GM23338 (cell line): ENCODE measurements at regions not wholly inside any gene's neighbourhood (a gene's known extent, or its start where the extent isn't known, plus 50 kb on each side); places are given as distances from the start of the nearest gene placed in this dataset.

Experiments used
- ATAC-seq: fragments of 200-7000 bp; cut with Tn5 transposase; 3 replicates; pipeline ENCODE4 v1.9.1; 2020
- DNase-seq: peaks from one replicate; pipeline ENCODE4 v3.0.0-alpha.2; 2015; ENCODE audit warnings: low spot score
- H2AFZ ChIP-seq: fragments of 200-600 bp; sonication (generic); 2 replicates; pipeline ENCODE4 v1.8.0; 2016; ENCODE audit warnings: antibody characterized with exemption, mild to moderate bottlenecking, moderate library complexity
- H3F3A ChIP-seq: fragments of 200-600 bp; sonication (generic); replicated peaks from 2 replicates; pipeline ENCODE4 v1.8.0; 2017; ENCODE audit warnings: antibody characterized with exemption, mixed run types, low read depth
- H3K27ac ChIP-seq: fragments of 200-600 bp; sonication (generic); 2 replicates; pipeline ENCODE4 v1.6.1; 2016; ENCODE audit warnings: low read depth
- H3K27me3 ChIP-seq: fragments of 200-600 bp; sonication (generic); 2 replicates; pipeline ENCODE4 v1.8.0; 2016; ENCODE audit warnings: mild to moderate bottlenecking, mixed run types, moderate library complexity; ENCODE audit not compliant: insufficient read depth
- H3K36me3 ChIP-seq: fragments of 200-600 bp; sonication (generic); 2 replicates; pipeline ENCODE4 v1.8.0; 2016; ENCODE audit warnings: mild to moderate bottlenecking; ENCODE audit not compliant: insufficient read depth
- H3K4me1 ChIP-seq: fragments of 200-600 bp; sonication (generic); 2 replicates; pipeline ENCODE4 v1.8.0; 2016; ENCODE audit warnings: mild to moderate bottlenecking, moderate library complexity; ENCODE audit not compliant: insufficient read depth
- H3K4me2 ChIP-seq: fragments of 200-600 bp; sonication (generic); 2 replicates; pipeline ENCODE4 v1.7.1; 2017; ENCODE audit warnings: mixed run types
- H3K4me3 ChIP-seq: fragments of 200-600 bp; sonication (generic); 2 replicates; pipeline ENCODE4 v1.6.1; 2016; ENCODE audit warnings: mixed run types
- H3K79me2 ChIP-seq: fragments of 200-600 bp; sonication (generic); replicated peaks from 2 replicates; pipeline ENCODE4 v1.8.0; 2017; ENCODE audit warnings: mild to moderate bottlenecking; ENCODE audit not compliant: insufficient read depth
- H3K9me2 ChIP-seq: fragments of 200-600 bp; sonication (generic); 2 replicates; pipeline ENCODE4 v1.8.0; 2017; ENCODE audit not compliant: insufficient read depth
- H4K20me1 ChIP-seq: fragments of 200-600 bp; sonication (generic); replicated peaks from 2 replicates; pipeline ENCODE4 v1.8.0; 2017; ENCODE audit warnings: mild to moderate bottlenecking; ENCODE audit not compliant: insufficient read depth
- H3K27ac Mint-ChIP-seq: 2 replicates; pipeline ENCODE4 v1.8.0; 2020; ENCODE audit warnings: inconsistent platforms, mild to moderate bottlenecking, moderate library complexity, mixed read lengths
- H3K27me3 Mint-ChIP-seq: 3 replicates; pipeline ENCODE4 v1.8.0; 2022; ENCODE audit warnings: low read depth, mild to moderate bottlenecking, moderate library complexity, mixed read lengths, inconsistent platforms; ENCODE audit not compliant: insufficient read depth, poor library complexity
- H3K36me3 Mint-ChIP-seq: 3 replicates; pipeline ENCODE4 v1.8.0; 2021; ENCODE audit warnings: low read depth, mild to moderate bottlenecking, inconsistent platforms, moderate library complexity, mixed read lengths
- H3K4me1 Mint-ChIP-seq: 3 replicates; pipeline ENCODE4 v1.8.0; 2020; ENCODE audit warnings: mild to moderate bottlenecking, inconsistent platforms, mixed read lengths
- H3K4me3 Mint-ChIP-seq: 3 replicates; pipeline ENCODE4 v1.8.0; 2021; ENCODE audit warnings: moderate library complexity, mild to moderate bottlenecking, inconsistent platforms, mixed read lengths
- H3K9me3 Mint-ChIP-seq: 3 replicates; pipeline ENCODE4 v1.8.0; 2020; ENCODE audit warnings: moderate library complexity, mild to moderate bottlenecking, inconsistent platforms, mixed read lengths
- EZH2 ChIP-seq: fragments of 200-600 bp; sonication (generic); IDR thresholded peaks from one replicate; pipeline ENCODE4 v1.8.0; 2017; ENCODE audit warnings: antibody characterized with exemption, mild to moderate bottlenecking, low read depth; ENCODE audit not compliant: unreplicated experiment
- JUNB ChIP-seq: IDR thresholded peaks from one replicate; pipeline ENCODE4 v1.6.1; 2016; ENCODE audit warnings: antibody characterized with exemption; ENCODE audit not compliant: unreplicated experiment
- POLR2AphosphoS5 ChIP-seq: IDR thresholded peaks from 2 replicates; pipeline ENCODE4 v1.6.1; 2016; ENCODE audit warnings: antibody characterized with exemption, low read depth
- STAT1 ChIP-seq: IDR thresholded peaks from one replicate; pipeline ENCODE4 v1.6.1; 2016; ENCODE audit warnings: antibody characterized with exemption; ENCODE audit not compliant: unreplicated experiment
- ZNF114 ChIP-seq: fragments of 250-450 bp; sonication (Bioruptor Pico); IDR thresholded peaks from 2 replicates; pipeline ENCODE4 v1.5.0; 2020; ENCODE audit warnings: mild to moderate bottlenecking, moderate library complexity
- ZNF331 ChIP-seq: fragments of 250-450 bp; sonication (Bioruptor Pico); IDR thresholded peaks from 2 replicates; pipeline ENCODE4 v1.5.0; 2020; ENCODE audit warnings: low read depth, mild to moderate bottlenecking, moderate library complexity
- TF ChIP-seq, protein P1 (sequence below): fragments of 250-450 bp; sonication (Bioruptor Pico); IDR thresholded peaks from 2 replicates; pipeline ENCODE4 v1.5.0; 2020; ENCODE audit warnings: mild to moderate bottlenecking, moderate library complexity
- TF ChIP-seq, protein P2 (sequence below): IDR thresholded peaks from one replicate; pipeline ENCODE4 v1.6.1; 2018; ENCODE audit warnings: antibody characterized with exemption; ENCODE audit not compliant: unreplicated experiment
- TF ChIP-seq, protein P3 (sequence below), 2 experiments: fragments of 200-600 bp in 1 of 2; sonication (generic) in 1 of 2; conservative IDR thresholded peaks; 2 replicates each; pipeline versions ENCODE4 v1.5.1 to v1.6.1; 2016 to 2017; ENCODE audit warnings: antibody characterized with exemption in 2 of 2, low read depth in 2 of 2, mild to moderate bottlenecking in 2 of 2, moderate library complexity in 1 of 2

DNA sequence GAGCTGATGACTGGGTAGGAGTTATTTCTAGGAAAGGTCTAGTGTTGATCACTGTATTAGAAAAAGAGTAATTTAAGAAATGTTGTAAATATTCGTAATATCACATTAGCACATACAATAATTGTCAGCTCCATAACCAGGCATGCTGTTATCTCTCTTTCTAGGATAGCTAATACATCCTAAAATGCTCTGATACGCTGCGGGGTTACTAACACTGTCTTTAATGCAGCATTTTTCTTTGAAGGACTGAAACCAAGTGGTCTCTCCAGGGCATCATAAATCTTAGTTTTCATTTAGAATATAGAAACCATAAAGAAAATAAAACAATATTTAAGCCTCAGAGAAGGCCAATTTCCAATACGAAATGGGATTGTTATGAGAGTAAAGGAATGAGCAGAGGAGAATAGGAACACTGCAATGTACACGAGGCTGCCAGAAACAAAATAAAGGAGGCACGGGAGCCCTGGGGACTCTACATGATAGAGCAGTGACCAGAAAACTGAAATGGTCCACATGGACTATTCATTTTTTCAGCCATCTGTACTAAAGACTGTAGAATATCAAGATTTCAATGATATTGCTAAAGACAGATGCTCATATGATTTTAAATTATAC lies 1606.7 kb upstream of the AGA start (continued):
- TF ChIP-seq, protein P1, sequence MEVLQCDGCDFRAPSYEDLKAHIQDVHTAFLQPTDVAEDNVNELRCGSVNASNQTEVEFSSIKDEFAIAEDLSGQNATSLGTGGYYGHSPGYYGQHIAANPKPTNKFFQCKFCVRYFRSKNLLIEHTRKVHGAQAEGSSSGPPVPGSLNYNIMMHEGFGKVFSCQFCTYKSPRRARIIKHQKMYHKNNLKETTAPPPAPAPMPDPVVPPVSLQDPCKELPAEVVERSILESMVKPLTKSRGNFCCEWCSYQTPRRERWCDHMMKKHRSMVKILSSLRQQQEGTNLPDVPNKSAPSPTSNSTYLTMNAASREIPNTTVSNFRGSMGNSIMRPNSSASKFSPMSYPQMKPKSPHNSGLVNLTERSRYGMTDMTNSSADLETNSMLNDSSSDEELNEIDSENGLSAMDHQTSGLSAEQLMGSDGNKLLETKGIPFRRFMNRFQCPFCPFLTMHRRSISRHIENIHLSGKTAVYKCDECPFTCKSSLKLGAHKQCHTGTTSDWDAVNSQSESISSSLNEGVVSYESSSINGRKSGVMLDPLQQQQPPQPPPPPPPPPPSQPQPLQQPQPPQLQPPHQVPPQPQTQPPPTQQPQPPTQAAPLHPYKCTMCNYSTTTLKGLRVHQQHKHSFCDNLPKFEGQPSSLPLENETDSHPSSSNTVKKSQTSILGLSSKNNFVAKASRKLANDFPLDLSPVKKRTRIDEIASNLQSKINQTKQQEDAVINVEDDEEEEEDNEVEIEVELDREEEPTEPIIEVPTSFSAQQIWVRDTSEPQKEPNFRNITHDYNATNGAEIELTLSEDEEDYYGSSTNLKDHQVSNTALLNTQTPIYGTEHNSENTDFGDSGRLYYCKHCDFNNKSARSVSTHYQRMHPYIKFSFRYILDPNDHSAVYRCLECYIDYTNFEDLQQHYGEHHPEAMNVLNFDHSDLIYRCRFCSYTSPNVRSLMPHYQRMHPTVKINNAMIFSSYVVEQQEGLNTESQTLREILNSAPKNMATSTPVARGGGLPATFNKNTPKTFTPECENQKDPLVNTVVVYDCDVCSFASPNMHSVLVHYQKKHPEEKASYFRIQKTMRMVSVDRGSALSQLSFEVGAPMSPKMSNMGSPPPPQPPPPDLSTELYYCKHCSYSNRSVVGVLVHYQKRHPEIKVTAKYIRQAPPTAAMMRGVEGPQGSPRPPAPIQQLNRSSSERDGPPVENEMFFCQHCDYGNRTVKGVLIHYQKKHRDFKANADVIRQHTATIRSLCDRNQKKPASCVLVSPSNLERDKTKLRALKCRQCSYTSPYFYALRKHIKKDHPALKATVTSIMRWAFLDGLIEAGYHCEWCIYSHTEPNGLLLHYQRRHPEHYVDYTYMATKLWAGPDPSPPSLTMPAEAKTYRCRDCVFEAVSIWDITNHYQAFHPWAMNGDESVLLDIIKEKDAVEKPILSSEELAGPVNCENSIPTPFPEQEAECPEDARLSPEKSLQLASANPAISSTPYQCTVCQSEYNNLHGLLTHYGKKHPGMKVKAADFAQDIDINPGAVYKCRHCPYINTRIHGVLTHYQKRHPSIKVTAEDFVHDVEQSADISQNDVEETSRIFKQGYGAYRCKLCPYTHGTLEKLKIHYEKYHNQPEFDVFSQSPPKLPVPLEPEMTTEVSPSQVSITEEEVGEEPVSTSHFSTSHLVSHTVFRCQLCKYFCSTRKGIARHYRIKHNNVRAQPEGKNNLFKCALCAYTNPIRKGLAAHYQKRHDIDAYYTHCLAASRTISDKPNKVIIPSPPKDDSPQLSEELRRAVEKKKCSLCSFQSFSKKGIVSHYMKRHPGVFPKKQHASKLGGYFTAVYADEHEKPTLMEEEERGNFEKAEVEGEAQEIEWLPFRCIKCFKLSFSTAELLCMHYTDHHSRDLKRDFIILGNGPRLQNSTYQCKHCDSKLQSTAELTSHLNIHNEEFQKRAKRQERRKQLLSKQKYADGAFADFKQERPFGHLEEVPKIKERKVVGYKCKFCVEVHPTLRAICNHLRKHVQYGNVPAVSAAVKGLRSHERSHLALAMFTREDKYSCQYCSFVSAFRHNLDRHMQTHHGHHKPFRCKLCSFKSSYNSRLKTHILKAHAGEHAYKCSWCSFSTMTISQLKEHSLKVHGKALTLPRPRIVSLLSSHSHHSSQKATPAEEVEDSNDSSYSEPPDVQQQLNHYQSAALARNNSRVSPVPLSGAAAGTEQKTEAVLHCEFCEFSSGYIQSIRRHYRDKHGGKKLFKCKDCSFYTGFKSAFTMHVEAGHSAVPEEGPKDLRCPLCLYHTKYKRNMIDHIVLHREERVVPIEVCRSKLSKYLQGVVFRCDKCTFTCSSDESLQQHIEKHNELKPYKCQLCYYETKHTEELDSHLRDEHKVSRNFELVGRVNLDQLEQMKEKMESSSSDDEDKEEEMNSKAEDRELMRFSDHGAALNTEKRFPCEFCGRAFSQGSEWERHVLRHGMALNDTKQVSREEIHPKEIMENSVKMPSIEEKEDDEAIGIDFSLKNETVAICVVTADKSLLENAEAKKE (CRISPR knock-in tag): no peak

DNA sequence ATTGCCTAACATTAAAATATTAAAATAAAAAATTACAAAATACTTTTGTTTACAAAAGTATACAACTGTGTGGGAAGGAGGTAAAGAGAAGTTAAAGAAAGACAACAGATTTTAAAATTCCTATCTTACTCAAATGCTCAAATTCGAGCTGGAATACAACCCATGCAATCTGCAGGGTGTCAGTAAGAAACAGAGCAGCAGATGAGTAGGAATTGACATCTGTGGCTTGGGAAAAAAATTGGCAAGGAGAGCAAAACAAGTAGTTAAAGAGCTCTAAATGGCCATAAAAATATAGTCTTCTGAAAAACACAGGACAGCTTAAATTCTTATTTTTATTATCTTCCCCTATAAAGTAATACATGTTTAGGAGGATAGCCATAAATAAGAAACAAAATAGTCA lies 1609.0 kb upstream of the AGA start:
- DNase-seq (no peak), ATAC-seq (no peak)
- Histone ChIP-seq H3K36me3 (no peaks in the 10 kb centered on the region), H3K4me3 (no peak overlapping the region), H3K27ac (no peak overlapping the region), H3K4me2 (no peak overlapping the region), H3K4me1 (no peaks in the 10 kb centered on the region), H3K79me2 (no peaks in the 10 kb centered on the region), H3F3A (no peaks in the 10 kb centered on the region), H4K20me1 (no peaks in the 10 kb centered on the region), H3K9me2 (no peaks in the 10 kb centered on the region), H2AFZ (no peak overlapping the region), H3K27me3 (no peaks in the 10 kb centered on the region)
- TF ChIP-seq ZNF331 (no peak), EZH2 (no peak), JUNB (no peak), ZNF114 (no peak), STAT1 (no peak), POLR2AphosphoS5 (no peak)
- TF ChIP-seq, protein P2, sequence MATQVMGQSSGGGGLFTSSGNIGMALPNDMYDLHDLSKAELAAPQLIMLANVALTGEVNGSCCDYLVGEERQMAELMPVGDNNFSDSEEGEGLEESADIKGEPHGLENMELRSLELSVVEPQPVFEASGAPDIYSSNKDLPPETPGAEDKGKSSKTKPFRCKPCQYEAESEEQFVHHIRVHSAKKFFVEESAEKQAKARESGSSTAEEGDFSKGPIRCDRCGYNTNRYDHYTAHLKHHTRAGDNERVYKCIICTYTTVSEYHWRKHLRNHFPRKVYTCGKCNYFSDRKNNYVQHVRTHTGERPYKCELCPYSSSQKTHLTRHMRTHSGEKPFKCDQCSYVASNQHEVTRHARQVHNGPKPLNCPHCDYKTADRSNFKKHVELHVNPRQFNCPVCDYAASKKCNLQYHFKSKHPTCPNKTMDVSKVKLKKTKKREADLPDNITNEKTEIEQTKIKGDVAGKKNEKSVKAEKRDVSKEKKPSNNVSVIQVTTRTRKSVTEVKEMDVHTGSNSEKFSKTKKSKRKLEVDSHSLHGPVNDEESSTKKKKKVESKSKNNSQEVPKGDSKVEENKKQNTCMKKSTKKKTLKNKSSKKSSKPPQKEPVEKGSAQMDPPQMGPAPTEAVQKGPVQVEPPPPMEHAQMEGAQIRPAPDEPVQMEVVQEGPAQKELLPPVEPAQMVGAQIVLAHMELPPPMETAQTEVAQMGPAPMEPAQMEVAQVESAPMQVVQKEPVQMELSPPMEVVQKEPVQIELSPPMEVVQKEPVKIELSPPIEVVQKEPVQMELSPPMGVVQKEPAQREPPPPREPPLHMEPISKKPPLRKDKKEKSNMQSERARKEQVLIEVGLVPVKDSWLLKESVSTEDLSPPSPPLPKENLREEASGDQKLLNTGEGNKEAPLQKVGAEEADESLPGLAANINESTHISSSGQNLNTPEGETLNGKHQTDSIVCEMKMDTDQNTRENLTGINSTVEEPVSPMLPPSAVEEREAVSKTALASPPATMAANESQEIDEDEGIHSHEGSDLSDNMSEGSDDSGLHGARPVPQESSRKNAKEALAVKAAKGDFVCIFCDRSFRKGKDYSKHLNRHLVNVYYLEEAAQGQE: no peak
- TF ChIP-seq, protein P3, sequence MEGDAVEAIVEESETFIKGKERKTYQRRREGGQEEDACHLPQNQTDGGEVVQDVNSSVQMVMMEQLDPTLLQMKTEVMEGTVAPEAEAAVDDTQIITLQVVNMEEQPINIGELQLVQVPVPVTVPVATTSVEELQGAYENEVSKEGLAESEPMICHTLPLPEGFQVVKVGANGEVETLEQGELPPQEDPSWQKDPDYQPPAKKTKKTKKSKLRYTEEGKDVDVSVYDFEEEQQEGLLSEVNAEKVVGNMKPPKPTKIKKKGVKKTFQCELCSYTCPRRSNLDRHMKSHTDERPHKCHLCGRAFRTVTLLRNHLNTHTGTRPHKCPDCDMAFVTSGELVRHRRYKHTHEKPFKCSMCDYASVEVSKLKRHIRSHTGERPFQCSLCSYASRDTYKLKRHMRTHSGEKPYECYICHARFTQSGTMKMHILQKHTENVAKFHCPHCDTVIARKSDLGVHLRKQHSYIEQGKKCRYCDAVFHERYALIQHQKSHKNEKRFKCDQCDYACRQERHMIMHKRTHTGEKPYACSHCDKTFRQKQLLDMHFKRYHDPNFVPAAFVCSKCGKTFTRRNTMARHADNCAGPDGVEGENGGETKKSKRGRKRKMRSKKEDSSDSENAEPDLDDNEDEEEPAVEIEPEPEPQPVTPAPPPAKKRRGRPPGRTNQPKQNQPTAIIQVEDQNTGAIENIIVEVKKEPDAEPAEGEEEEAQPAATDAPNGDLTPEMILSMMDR (conservative IDR thresholded peaks at IDR 0.05; ENCODE audit: low read depth in 2 of 2): no peak
- H3K4me1 Mint-ChIP-seq: no peaks in the 10 kb centered on the region
- H3K4me3 Mint-ChIP-seq: no peak overlapping the region
- H3K36me3 Mint-ChIP-seq: no peaks in the 10 kb centered on the region
- no peak overlapping the region for H3K27ac Mint-ChIP-seq
- H3K9me3 Mint-ChIP-seq: no peaks in the 10 kb centered on the region
- H3K27me3 Mint-ChIP-seq: peaks cover 4% of the 10 kb centered on the region
